ENCODE measurements at regions not wholly inside any gene's neighbourhood (a gene's known extent, or its start where the extent isn't known, plus 50 kb on each side); places are given as distances from the start of the nearest gene placed in this dataset.

DNA sequence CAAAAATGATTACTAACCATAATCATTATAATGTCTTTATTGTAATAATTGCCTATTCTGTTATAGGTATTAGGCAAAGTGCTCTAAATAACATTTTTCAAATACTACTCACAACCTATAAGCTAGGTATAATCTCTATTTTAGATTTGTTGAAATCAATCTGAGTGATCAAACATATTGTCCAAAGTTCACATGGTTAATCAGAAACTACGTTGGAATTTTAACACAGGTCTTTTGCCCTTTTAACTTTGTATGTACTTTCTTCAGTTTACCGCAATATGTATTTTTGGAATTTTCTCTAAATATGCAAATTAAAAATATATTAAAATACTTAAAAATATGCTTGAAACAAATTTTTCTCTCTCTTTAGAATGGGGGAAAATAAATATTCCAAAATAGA is 1563.2 kb downstream of the KCNT2 start:
- no peak overlapping the region for H3K27ac ChIP-seq (ENCODE audit: low read depth in 1 of 2, low read length in 1 of 2)
- H3K9me3 ChIP-seq (ENCODE audit: control insufficient read depth in 2 of 2, insufficient read depth in 1 of 2, low read length in 1 of 2): no peaks in the 10 kb centered on the region
- WGBS: 91% methylated on average over 2 of the region's 2 CpGs
- no peak for DNase-seq (ENCODE audit: low read depth in 6 of 9, low spot score in 9 of 9)
- H3K36me3 ChIP-seq (ENCODE audit: control insufficient read depth in 2 of 2, insufficient read depth in 2 of 2, low read length in 1 of 2): no peaks in the 10 kb centered on the region
- no peaks in the 10 kb centered on the region for H3K4me1 ChIP-seq (ENCODE audit: control insufficient read depth in 2 of 2, insufficient read depth in 2 of 2, low read length in 2 of 2)
- H3K27me3 ChIP-seq (ENCODE audit: control insufficient read depth in 2 of 2, insufficient read depth in 1 of 2, low read length in 1 of 2): no peaks in the 10 kb centered on the region
- no peak overlapping the region for H3K4me3 ChIP-seq (ENCODE audit: low read length in 2 of 2)

DNA sequence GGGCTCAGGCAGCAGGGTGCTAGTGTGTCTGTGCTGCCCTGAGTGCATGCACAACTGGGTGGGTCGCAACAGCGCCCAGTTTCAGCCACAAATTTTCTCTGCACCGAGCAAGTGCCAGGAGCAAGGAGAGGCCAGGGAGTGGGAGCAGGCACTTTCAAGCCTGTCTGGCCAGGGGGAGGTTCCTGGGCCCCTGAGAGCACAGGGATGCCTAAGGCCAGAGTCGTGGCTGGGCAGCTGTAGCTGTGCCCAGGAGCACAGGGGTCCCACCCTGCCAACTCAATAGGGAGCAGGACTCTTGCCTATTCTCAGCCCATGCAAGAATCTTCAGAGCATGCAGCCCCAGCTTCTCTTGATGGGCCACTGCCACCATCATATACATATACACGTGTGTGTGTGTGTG is 1577.4 kb downstream of the KCNT2 start:
- WGBS: 86% methylated on average over 5 of the region's 5 CpGs
- peaks cover 0 to 22% of the 10 kb centered on the region in 2 donors for H3K9me3 ChIP-seq (ENCODE audit: control insufficient read depth in 2 of 2, insufficient read depth in 1 of 2, low read length in 1 of 2)
- no peaks in the 10 kb centered on the region for H3K36me3 ChIP-seq (ENCODE audit: control insufficient read depth in 2 of 2, insufficient read depth in 2 of 2, low read length in 1 of 2)

DNA sequence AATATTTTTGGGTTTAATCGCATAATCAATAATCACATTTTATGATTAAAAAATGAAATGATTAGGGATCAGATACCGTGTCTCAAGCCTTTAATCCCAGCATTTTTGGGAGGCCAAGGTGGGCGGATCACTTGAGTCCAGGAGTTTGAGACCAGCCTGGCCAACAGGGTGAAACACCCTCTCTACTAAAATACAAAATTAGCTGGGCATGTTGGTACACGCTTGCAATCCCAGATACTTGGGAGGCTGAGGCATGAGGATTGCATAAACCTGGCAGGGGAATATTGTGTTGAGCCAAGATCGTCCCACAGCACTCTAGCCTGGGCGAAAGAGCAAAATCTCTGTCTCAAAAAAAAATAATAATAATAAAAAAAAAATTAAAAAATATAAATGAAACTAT is 1581.4 kb downstream of the KCNT2 start:
- H3K27ac ChIP-seq (ENCODE audit: low read depth in 1 of 2, low read length in 1 of 2): no peak overlapping the region
- peaks cover 0 to 22% of the 10 kb centered on the region in 2 donors for H3K9me3 ChIP-seq (ENCODE audit: control insufficient read depth in 2 of 2, insufficient read depth in 1 of 2, low read length in 1 of 2)
- DNase-seq (ENCODE audit: low read depth in 6 of 9, low spot score in 9 of 9): no peak
- H3K4me1 ChIP-seq (ENCODE audit: control insufficient read depth in 2 of 2, insufficient read depth in 2 of 2, low read length in 2 of 2): no peaks in the 10 kb centered on the region
- no peaks in the 10 kb centered on the region for H3K27me3 ChIP-seq (ENCODE audit: control insufficient read depth in 2 of 2, insufficient read depth in 1 of 2, low read length in 1 of 2)
- H3K36me3 ChIP-seq (ENCODE audit: control insufficient read depth in 2 of 2, insufficient read depth in 2 of 2, low read length in 1 of 2): no peaks in the 10 kb centered on the region
- no peak overlapping the region for H3K4me3 ChIP-seq (ENCODE audit: low read length in 2 of 2)
- WGBS: 86% methylated on average over 6 of the region's 6 CpGs

More for the DNA sequence above, 1577.4 kb downstream of the KCNT2 start:
- H3K27me3 ChIP-seq (ENCODE audit: control insufficient read depth in 2 of 2, insufficient read depth in 1 of 2, low read length in 1 of 2): no peaks in the 10 kb centered on the region
- DNase-seq (ENCODE audit: low read depth in 6 of 9, low spot score in 9 of 9): no peak
- H3K4me3 ChIP-seq (ENCODE audit: low read length in 2 of 2): no peak overlapping the region
- no peak overlapping the region for H3K27ac ChIP-seq (ENCODE audit: low read depth in 1 of 2, low read length in 1 of 2)
- no peaks in the 10 kb centered on the region for H3K4me1 ChIP-seq (ENCODE audit: control insufficient read depth in 2 of 2, insufficient read depth in 2 of 2, low read length in 2 of 2)

DNA sequence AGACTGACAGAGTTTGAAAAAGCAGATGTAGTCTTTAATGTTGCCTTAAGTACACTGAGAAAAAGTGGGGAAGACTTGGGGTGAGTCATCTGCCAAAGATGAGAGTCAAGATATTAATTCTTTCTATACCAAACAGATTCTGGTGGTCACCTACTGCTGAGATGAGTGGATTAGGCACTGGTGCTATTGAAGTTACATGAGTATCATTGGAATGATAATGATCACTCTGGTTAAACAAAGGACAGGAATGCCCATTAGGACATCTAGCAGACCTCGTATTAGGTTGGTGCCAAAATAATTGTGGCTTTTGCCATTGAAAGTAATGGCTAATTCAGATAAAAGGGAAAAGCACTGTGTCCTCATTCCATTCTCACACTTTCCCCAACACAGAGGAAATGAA is 1588.9 kb downstream of the KCNT2 start:
- Histone ChIP-seq H3K27me3 (ENCODE audit: control insufficient read depth in 2 of 2, insufficient read depth in 1 of 2, low read length in 1 of 2) (no peaks in the 10 kb centered on the region), H3K27ac (ENCODE audit: low read depth in 1 of 2, low read length in 1 of 2) (no peak overlapping the region), H3K4me3 (ENCODE audit: low read length in 2 of 2) (no peak overlapping the region), H3K36me3 (ENCODE audit: control insufficient read depth in 2 of 2, insufficient read depth in 2 of 2, low read length in 1 of 2) (no peaks in the 10 kb centered on the region), H3K9me3 (ENCODE audit: control insufficient read depth in 2 of 2, insufficient read depth in 1 of 2, low read length in 1 of 2) (no peaks in the 10 kb centered on the region), H3K4me1 (ENCODE audit: control insufficient read depth in 2 of 2, insufficient read depth in 2 of 2, low read length in 2 of 2) (no peaks in the 10 kb centered on the region)
- no peak for DNase-seq (ENCODE audit: low read depth in 6 of 9, low spot score in 9 of 9)
- 69% methylated on average over 1 of the region's 1 CpG for WGBS

DNA sequence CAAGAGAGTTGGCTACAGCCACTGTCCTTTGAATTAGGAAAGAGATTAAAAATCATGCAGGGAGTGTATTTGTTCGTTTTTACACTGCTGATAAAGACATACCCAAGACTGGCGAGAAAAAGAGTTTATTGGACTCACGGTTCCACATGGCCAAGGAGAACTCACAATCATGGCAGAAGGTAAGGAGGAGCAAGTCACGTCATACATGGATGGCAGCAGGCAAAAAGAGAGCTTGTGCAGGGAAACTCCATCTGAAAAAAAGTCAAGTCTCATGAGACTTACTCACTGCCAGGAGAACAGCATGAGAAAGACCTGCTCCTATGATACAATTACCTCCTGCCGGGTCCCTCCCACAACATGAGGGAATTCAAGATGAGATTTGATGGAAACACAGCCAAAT is 1595.2 kb downstream of the KCNT2 start:
- Histone ChIP-seq H3K27me3 (ENCODE audit: control insufficient read depth in 2 of 2, insufficient read depth in 1 of 2, low read length in 1 of 2) (no peaks in the 10 kb centered on the region), H3K36me3 (ENCODE audit: control insufficient read depth in 2 of 2, insufficient read depth in 2 of 2, low read length in 1 of 2) (no peaks in the 10 kb centered on the region), H3K4me3 (ENCODE audit: low read length in 2 of 2) (no peak overlapping the region), H3K9me3 (ENCODE audit: control insufficient read depth in 2 of 2, insufficient read depth in 1 of 2, low read length in 1 of 2) (peaks cover 0 to 4% of the 10 kb centered on the region in 2 donors), H3K4me1 (ENCODE audit: control insufficient read depth in 2 of 2, insufficient read depth in 2 of 2, low read length in 2 of 2) (no peaks in the 10 kb centered on the region), H3K27ac (ENCODE audit: low read depth in 1 of 2, low read length in 1 of 2) (no peak overlapping the region)
- DNase-seq (ENCODE audit: low read depth in 6 of 9, low spot score in 9 of 9): no peak
- 93% methylated on average over 5 of the region's 5 CpGs for WGBS

DNA sequence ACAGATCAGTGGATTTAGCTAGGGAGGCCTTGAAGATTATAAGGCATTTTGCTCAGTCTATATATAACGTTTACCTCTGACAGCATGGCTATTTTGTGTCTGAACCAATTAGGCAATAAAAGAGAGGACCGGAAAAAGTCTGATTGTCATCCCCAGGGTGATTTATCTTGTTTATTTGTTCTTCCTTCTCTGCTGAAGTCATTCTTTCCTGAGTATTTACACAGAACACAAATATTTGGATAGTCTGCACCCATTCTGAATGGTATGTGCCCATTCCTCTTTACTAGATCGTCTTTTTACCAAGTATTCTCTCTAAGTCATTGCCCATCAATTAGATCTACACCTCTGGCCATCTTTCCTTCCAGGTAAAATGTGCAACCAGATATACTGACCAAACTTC is 1602.9 kb downstream of the KCNT2 start:
- Histone ChIP-seq H3K27ac (ENCODE audit: low read depth in 1 of 2, low read length in 1 of 2) (no peak overlapping the region), H3K4me1 (ENCODE audit: control insufficient read depth in 2 of 2, insufficient read depth in 2 of 2, low read length in 2 of 2) (no peaks in the 10 kb centered on the region), H3K27me3 (ENCODE audit: control insufficient read depth in 2 of 2, insufficient read depth in 1 of 2, low read length in 1 of 2) (no peaks in the 10 kb centered on the region), H3K4me3 (ENCODE audit: low read length in 2 of 2) (no peak overlapping the region), H3K36me3 (ENCODE audit: control insufficient read depth in 2 of 2, insufficient read depth in 2 of 2, low read length in 1 of 2) (no peaks in the 10 kb centered on the region), H3K9me3 (ENCODE audit: control insufficient read depth in 2 of 2, insufficient read depth in 1 of 2, low read length in 1 of 2) (no peaks in the 10 kb centered on the region)
- DNase-seq (ENCODE audit: low read depth in 6 of 9, low spot score in 9 of 9): no peak
- WGBS: 55% methylated on average over 3 of the region's 3 CpGs

DNA sequence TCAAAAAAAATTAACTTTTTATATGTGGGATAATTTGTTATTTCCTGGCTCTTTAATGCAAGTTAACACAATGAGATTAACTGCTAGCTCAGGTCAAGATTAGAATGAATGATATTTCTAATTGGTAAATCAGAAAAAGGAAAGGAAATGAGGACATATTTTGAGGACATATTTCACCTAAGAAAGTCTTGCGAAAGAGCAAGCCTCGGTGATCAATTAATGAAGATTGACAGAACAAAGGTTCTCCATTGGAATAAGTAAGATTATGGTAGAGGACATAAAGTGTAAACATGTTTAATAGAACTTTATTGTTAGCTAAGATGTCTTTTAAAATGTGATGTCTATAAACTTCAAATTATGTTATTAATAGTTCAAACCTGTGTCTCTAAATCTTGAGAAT is 1617.8 kb downstream of the KCNT2 start:
- H3K36me3 ChIP-seq (ENCODE audit: control insufficient read depth in 2 of 2, insufficient read depth in 2 of 2, low read length in 1 of 2): no peaks in the 10 kb centered on the region
- no peak overlapping the region for H3K27ac ChIP-seq (ENCODE audit: low read depth in 1 of 2, low read length in 1 of 2)
- WGBS: 95% methylated on average over 2 of the region's 2 CpGs
- H3K9me3 ChIP-seq (ENCODE audit: control insufficient read depth in 2 of 2, insufficient read depth in 1 of 2, low read length in 1 of 2): no peaks in the 10 kb centered on the region
- no peak overlapping the region for H3K4me3 ChIP-seq (ENCODE audit: low read length in 2 of 2)
- DNase-seq (ENCODE audit: low read depth in 6 of 9, low spot score in 9 of 9): no peak
- H3K4me1 ChIP-seq (ENCODE audit: control insufficient read depth in 2 of 2, insufficient read depth in 2 of 2, low read length in 2 of 2): no peaks in the 10 kb centered on the region
- H3K27me3 ChIP-seq (ENCODE audit: control insufficient read depth in 2 of 2, insufficient read depth in 1 of 2, low read length in 1 of 2): no peaks in the 10 kb centered on the region

DNA sequence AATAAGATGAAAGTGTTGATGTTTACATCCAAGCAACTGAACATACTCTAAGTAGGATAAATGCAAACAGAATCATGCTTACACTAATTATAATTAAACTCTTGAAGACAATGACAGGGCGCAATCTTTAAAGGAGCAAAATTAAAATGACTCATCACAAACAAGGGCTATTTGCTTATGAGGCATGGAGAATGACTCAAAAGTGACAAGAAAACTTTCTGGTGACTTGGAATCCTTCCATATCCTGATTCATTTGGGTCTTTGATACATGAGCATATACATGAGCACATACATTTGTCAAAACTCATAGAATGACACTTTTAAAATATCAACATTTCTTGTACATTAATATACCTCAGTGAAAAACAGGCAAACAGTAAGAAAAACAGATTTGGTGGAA is 1632.3 kb downstream of the KCNT2 start:
- Histone ChIP-seq H3K4me3 (ENCODE audit: low read length in 2 of 2) (no peak overlapping the region), H3K9me3 (ENCODE audit: control insufficient read depth in 2 of 2, insufficient read depth in 1 of 2, low read length in 1 of 2) (no peaks in the 10 kb centered on the region)
- WGBS: 94% methylated on average over 1 of the region's 1 CpG

DNA sequence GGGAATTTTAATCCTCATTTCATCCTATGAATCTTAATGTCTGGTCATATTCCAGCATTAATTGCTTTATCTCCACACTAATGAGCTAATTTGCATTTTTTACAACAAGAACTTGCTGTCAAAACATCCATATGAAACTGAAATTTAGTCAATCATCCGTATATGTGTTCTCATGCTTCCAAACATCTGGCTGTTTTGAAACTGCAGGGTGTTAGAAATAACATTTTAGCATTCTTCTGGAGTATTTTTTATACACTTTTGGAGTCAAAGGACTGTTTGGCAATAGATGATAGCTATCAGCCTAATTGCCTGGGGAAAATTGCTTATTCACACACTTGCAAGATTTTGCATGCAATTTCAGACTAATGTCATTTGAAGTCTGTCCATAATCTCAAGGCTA is 1639.3 kb downstream of the KCNT2 start:
- no peaks in the 10 kb centered on the region for H3K27me3 ChIP-seq (ENCODE audit: control insufficient read depth in 2 of 2, insufficient read depth in 1 of 2, low read length in 1 of 2)
- H3K9me3 ChIP-seq (ENCODE audit: control insufficient read depth in 2 of 2, insufficient read depth in 1 of 2, low read length in 1 of 2): no peaks in the 10 kb centered on the region
- no peaks in the 10 kb centered on the region for H3K4me1 ChIP-seq (ENCODE audit: control insufficient read depth in 2 of 2, insufficient read depth in 2 of 2, low read length in 2 of 2)
- H3K4me3 ChIP-seq (ENCODE audit: low read length in 2 of 2): no peak overlapping the region
- H3K36me3 ChIP-seq (ENCODE audit: control insufficient read depth in 2 of 2, insufficient read depth in 2 of 2, low read length in 1 of 2): no peaks in the 10 kb centered on the region
- no peak for DNase-seq (ENCODE audit: low read depth in 6 of 9, low spot score in 9 of 9)
- no peak overlapping the region for H3K27ac ChIP-seq (ENCODE audit: low read depth in 1 of 2, low read length in 1 of 2)
- WGBS: 91% methylated on average over 1 of the region's 1 CpG

More for the DNA sequence above, 1632.3 kb downstream of the KCNT2 start:
- no peaks in the 10 kb centered on the region for H3K36me3 ChIP-seq (ENCODE audit: control insufficient read depth in 2 of 2, insufficient read depth in 2 of 2, low read length in 1 of 2)
- no peaks in the 10 kb centered on the region for H3K4me1 ChIP-seq (ENCODE audit: control insufficient read depth in 2 of 2, insufficient read depth in 2 of 2, low read length in 2 of 2)
- H3K27ac ChIP-seq (ENCODE audit: low read depth in 1 of 2, low read length in 1 of 2): no peak overlapping the region
- DNase-seq (ENCODE audit: low read depth in 6 of 9, low spot score in 9 of 9): no peak
- H3K27me3 ChIP-seq (ENCODE audit: control insufficient read depth in 2 of 2, insufficient read depth in 1 of 2, low read length in 1 of 2): no peaks in the 10 kb centered on the region

DNA sequence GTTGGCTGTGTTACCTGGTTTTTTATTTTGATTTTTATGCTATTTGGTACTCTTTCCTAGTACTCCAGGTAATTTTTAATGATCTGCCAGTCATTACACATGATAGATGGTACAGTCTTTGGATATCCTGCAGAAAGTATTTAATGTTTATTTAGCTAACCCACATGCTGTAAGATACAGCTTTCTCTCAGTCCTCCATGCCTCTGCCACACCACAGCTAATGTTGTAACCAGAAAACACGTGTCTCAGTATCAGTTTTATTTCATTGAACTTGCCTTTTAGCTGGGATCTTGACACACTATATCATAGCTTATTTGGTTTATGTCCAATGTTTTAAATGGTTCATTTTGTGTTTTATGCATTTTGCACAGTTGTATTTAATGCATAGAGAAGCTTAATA is 1648.4 kb downstream of the KCNT2 start:
- H3K4me3 ChIP-seq (ENCODE audit: low read length in 2 of 2): no peak overlapping the region
- no peaks in the 10 kb centered on the region for H3K4me1 ChIP-seq (ENCODE audit: control insufficient read depth in 2 of 2, insufficient read depth in 2 of 2, low read length in 2 of 2)
- no peak for DNase-seq (ENCODE audit: low read depth in 6 of 9, low spot score in 9 of 9)
- WGBS: 69% methylated on average over 1 of the region's 1 CpG
- no peaks in the 10 kb centered on the region for H3K36me3 ChIP-seq (ENCODE audit: control insufficient read depth in 2 of 2, insufficient read depth in 2 of 2, low read length in 1 of 2)
- no peaks in the 10 kb centered on the region for H3K27me3 ChIP-seq (ENCODE audit: control insufficient read depth in 2 of 2, insufficient read depth in 1 of 2, low read length in 1 of 2)
- H3K9me3 ChIP-seq (ENCODE audit: control insufficient read depth in 2 of 2, insufficient read depth in 1 of 2, low read length in 1 of 2): no peaks in the 10 kb centered on the region
- no peak overlapping the region for H3K27ac ChIP-seq (ENCODE audit: low read depth in 1 of 2, low read length in 1 of 2)
